ENCODE measurements at regions not wholly inside any gene's neighbourhood (a gene's known extent, or its start where the extent isn't known, plus 50 kb on each side); places are given as distances from the start of the nearest gene placed in this dataset.
A peak's percentile ranks its signal among the peaks of the same experiment; 100 is the strongest.

DNA sequence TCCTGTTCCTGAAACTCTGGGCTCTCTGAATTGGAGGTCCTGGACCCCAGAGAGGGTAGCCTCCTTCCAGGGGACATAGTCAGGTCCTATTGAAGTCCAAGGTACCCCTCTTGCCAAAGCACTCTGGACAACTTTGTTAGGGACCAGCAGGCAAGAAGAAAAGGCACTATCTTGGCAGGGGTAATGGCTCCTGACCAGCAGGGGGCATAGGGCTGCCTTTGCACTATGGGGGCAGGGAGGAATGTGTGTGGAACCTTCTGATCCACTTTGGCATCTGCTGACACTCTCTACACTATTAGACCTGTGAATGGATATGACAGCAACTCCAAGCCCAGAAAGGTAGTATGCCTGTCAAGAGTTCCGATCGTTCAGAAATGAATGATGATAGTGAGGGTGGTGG, 179.0 kb upstream of the CD180 start:
- DNase-seq (ENCODE audit: low read depth): no peak

DNA sequence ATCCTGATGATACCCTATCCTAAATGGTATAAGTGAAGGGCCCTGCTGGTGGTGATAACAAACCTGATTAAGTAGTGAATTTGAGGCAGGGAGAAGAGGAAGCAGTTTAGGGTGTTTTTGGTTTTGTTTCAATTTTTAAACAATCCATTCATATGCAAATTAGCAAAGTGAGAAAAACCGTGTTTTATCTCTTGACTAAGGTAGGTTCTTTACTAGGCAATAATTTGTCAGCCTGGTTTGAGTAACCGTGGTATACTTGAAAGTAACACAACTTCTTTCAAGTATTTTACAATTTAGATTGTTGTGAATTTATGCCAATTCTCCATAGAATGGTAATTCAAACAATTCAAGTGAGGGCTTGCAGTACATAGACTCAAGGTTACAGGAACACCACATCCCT, 177.8 kb upstream of the CD180 start:
- DNase-seq (ENCODE audit: low read depth): no peak

GRCh38 chr5:67373518-67373917, 176.9 kb upstream of the CD180 start:
- DNase-seq (ENCODE audit: low read depth): no peak

- DNase-seq (ENCODE audit: low read depth): no peak
These were observed 176.3 kb upstream of the CD180 start for GRCh38 chr5:67372887-67373286.

DNA sequence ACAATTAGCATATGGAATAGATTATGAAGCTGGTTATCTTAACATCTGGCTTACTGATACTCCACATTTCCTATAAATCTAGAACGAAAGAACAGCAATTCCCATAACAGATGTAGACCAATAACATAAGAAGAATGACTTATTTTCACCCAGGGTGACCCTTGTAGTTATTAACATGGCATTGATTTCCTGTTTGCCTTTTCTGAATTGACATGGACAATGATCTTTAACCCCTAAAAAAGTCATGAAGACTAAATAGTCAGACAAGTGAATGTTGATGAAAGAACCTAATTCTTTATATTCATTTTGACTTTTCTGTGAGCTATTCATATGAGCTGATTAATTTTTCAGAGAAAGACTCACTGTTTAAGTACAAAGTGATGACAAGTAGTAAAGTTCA, 175.3 kb upstream of the CD180 start:
- no peak for DNase-seq (ENCODE audit: low read depth)

GRCh38 chr5:67366691-67367395, 170.2 kb upstream of the CD180 start:
- DNase-seq (ENCODE audit: low read depth): no peak

DNA sequence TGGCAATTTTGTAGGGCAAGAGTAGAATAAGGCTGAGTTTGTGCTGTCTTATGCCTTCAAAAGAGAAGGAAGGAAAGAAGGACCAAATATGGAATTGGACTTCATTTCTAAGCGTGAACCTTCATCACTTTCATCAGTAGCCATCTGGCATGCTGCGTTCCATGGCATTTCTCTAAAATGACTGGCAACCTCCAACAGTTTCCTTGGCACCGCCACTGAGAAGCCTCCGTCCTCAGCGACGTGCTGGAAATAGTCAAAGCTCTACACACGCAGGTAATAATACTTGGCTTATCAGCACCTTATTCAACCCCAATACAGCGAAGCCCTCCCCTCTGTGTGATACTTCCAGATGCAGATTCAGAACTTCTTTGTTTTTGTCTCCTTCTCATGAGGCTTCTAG, 169.7 kb upstream of the CD180 start:
- DNase-seq (ENCODE audit: low read depth): no peak

- DNase-seq (ENCODE audit: low read depth): no peak
These were observed 167.9 kb upstream of the CD180 start for GRCh38 chr5:67364381-67364970.

GRCh38 chr5:67363963-67364362, 167.4 kb upstream of the CD180 start:
- no peak for DNase-seq (ENCODE audit: low read depth)

DNA sequence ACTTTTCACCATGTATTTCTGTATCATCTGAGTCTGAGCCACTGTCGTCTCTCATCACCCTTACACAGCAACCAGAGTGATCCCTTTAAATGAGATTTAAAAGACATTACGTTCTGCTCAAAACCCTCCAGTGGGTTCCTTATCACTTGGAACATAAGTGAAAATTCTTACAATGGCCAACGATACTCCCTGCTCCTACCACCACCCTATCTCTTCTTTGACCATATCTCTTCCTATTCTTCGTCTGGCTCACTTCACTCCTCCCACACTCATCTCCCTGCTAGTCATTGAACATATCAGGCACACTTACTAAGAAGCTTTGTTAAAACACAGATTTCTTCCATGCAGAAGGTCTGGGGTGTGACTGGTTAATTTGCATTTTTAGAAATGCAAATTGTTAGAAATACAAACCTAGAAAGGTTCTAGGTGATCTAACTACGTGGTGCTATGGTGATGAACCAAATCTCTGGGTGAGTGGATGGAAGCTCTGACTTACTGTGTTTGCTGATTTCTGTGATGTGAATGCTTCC, 166.6 kb upstream of the CD180 start:
- DNase-seq (ENCODE audit: low read depth): no peak

DNA sequence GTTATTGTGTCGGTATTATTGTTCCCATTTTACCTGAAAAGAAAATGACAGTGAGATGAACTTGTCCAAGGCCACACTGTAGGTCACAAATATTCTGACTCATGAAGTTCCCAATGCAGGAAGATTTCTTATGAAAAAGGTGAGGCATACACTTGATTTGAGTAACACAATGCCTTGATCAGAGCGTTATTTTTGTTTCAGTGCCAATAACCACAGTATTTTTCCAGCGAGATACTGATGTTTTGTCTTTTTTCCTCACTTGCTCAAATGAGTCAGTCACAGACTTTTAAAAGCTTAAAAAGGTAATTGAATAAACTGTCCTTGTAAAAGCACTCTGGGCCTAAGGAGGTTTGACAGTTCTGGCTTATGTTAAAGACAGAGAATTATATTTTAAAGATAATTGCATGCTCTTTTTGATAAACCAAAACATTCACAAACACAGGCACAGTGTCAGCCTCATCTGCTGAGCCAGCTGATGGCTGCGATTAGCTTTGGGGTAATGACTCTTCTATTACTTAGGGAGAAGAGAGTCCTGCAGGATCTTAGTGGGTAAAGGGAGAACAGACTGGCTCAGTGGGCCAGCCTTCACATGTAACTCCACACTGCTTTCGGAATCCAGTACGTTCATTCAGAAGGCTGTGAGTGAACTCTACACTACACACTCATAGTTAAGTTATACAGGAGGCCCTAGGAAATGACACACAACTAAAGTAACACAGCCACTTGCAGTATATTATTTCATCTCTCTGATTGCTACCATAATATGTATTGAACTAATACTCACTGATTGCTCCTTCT, 165.5 kb upstream of the CD180 start:
- peak; percentile 29 for DNase-seq (ENCODE audit: low read depth)

DNA sequence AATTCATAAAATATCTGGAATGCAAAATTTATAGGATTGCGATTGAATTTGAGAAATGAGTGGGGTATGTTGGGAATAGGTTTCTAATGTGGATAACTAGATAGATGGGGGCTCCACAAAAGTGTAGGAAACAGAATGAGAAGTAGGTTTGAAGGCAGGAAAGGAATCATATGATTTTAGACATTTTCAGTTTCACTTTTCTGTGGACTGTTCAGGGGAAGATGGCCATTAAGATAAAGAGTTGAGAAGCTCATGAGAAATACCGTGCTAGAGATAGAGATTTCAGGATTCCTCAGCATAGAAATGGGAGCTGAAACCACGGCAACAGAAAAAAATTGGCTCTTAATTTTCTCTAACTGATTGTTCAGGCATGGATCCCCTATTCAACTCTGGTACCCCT, 163.4 kb upstream of the CD180 start:
- DNase-seq (ENCODE audit: low read depth): no peak

DNA sequence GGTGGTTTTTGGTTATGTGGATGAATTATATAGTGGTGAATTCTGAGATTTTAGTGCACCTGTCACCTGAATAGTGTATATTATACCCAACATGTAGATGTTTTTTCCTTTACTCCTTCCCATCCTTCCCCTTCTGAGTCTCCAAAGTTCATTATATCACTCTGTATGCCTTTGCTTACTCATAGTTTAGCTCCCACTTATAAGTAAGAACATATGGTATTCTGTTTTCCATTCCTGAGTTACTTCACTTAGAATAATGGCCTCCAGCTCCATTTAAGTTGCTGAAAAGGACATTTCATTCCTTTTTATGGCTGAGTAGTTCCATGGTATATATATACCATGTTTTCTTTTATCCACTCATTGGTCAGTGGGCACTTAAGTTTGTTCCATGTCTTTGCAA, 161.6 kb upstream of the CD180 start:
- DNase-seq (ENCODE audit: low read depth): no peak

DNA sequence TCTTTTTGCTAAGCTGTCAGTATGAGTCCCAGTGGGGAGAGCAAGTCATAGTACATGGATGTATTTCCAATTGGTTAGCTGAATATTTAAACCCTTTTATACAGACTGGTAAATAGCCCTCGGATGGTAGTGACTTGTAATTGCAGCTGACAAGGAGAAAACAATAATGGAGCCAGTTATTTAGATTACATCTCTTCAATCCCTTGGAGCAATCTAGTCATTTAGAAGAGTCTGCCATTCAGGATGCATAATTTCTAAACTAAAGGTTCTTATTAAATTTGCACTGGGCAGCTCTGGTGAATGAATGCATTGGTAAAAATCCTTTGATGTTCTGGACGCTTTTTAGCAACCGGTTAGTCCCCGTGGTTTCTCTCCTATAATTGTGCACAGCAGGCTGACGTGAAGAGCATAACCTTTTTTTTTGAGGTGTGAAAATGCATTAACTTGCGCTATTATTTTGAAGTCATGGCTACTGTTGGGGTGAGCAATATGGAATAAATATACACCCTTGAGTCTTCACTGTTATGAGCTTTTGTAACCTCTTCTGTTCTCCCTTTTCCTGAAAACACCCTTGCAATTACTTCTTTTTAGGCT, 158.6 kb upstream of the CD180 start:
- no peak for DNase-seq (ENCODE audit: low read depth)

- DNase-seq (ENCODE audit: low read depth): no peak
These were observed 157.2 kb upstream of the CD180 start for GRCh38 chr5:67353500-67354450.

- DNase-seq (ENCODE audit: low read depth): no peak
These were observed 154.1 kb upstream of the CD180 start for GRCh38 chr5:67350618-67351201.

GRCh38 chr5:67350185-67350584, 153.6 kb upstream of the CD180 start:
- no peak for DNase-seq (ENCODE audit: low read depth)

- no peak for DNase-seq (ENCODE audit: low read depth)
These were observed 151.2 kb upstream of the CD180 start for GRCh38 chr5:67347821-67348220.

GRCh38 chr5:67346611-67347010, 150.0 kb upstream of the CD180 start:
- no peak for DNase-seq (ENCODE audit: low read depth)

DNA sequence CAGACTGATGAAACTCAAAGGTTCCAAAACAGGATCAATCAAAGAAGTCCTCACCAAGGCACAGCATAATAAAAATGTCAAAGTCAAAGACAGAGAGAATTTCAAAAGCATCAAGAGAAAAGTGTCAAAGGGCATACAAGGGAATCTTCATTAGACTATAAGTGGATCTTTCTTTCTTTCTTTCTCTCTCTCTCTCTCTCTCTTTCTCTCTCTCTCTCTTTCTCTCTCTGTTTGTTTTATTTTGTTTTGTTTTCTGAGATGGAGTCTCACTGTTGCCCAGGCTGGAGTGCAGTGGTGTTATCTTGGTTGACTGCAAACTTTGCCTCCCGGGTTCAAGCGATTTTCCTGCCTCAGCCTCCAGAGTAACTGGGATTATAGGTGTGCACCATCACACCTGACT, 148.3 kb upstream of the CD180 start:
- DNase-seq (ENCODE audit: low read depth): no peak

DNA sequence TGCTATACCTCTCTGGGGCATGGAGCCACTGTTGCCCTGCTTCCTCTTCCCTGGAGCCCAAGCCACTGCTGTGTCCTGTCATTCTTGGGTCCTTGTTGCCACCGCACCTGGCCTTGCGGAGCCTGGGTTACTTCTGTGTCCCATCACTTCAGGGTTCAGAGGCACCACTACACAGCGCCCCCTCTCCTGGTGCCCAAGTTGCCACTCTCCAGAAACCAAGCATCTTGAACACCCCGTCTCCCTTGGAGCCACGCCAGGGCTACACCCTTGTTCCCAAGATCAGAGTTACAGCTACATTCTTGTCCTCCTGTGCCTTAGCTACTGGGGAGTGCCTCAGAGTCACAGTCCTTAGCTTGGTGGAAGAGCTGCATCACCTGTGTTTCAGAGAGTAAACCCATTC, 147.2 kb upstream of the CD180 start:
- DNase-seq (ENCODE audit: low read depth): no peak
